ENCODE measurements at regions not wholly inside any gene's neighbourhood (a gene's known extent, or its start where the extent isn't known, plus 50 kb on each side); places are given as distances from the start of the nearest gene placed in this dataset.

DNA sequence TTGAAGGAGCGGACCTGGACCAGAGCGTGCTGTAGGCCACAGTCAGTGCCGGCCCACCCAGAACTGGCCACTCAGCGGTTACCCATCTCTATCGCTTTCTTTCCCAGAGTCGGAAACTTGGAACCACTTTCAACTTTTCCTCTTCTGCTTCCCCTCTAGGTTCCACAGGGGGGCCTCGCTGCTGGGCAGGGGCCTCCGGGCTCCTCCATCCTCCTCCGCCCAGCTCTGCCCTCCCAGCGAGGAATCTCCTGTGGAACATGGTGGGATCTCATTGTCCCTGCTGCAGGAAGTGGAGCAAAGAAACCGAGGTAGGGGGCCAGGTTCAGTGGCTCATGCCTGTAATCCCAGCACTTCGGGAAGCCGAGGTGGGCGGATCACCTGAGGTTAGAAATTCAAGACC is 139.2 kb downstream of the ETS2 start:
- TF ChIP-seq, protein P1, sequence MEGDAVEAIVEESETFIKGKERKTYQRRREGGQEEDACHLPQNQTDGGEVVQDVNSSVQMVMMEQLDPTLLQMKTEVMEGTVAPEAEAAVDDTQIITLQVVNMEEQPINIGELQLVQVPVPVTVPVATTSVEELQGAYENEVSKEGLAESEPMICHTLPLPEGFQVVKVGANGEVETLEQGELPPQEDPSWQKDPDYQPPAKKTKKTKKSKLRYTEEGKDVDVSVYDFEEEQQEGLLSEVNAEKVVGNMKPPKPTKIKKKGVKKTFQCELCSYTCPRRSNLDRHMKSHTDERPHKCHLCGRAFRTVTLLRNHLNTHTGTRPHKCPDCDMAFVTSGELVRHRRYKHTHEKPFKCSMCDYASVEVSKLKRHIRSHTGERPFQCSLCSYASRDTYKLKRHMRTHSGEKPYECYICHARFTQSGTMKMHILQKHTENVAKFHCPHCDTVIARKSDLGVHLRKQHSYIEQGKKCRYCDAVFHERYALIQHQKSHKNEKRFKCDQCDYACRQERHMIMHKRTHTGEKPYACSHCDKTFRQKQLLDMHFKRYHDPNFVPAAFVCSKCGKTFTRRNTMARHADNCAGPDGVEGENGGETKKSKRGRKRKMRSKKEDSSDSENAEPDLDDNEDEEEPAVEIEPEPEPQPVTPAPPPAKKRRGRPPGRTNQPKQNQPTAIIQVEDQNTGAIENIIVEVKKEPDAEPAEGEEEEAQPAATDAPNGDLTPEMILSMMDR (IDR thresholded peaks at IDR 0.05; ENCODE audit: unreplicated experiment): no peak
- no peaks in the 10 kb centered on the region for H3K36me3 Mint-ChIP-seq (ENCODE audit: insufficient read depth)
- H3K4me1 Mint-ChIP-seq (ENCODE audit: low read depth): peaks cover 3% of the 10 kb centered on the region
- no peaks in the 10 kb centered on the region for H3K9me3 Mint-ChIP-seq (ENCODE audit: low read depth)
- DNase-seq (ENCODE audit: low spot score, unreplicated experiment): no peak
- no peak overlapping the region for H3K4me3 Mint-ChIP-seq (ENCODE audit: low read depth)
- peaks cover 6% of the 10 kb centered on the region for H3K27me3 Mint-ChIP-seq
- H3K27ac Mint-ChIP-seq: no peak overlapping the region

- Mint-ChIP-seq H3K27me3 (peaks cover 6% of the 10 kb centered on the region), H3K9me3 (ENCODE audit: low read depth) (no peaks in the 10 kb centered on the region), H3K4me1 (ENCODE audit: low read depth) (peaks cover 3% of the 10 kb centered on the region), H3K27ac (no peak overlapping the region), H3K36me3 (ENCODE audit: insufficient read depth) (no peaks in the 10 kb centered on the region), H3K4me3 (ENCODE audit: low read depth) (no peak overlapping the region)
- no peak for DNase-seq (ENCODE audit: low spot score, unreplicated experiment)
- TF ChIP-seq, protein P1 (IDR thresholded peaks at IDR 0.05; ENCODE audit: unreplicated experiment): no peak
Observed at GRCh38 chr21:38944402-38944801, 138.7 kb downstream of the ETS2 start.

DNA sequence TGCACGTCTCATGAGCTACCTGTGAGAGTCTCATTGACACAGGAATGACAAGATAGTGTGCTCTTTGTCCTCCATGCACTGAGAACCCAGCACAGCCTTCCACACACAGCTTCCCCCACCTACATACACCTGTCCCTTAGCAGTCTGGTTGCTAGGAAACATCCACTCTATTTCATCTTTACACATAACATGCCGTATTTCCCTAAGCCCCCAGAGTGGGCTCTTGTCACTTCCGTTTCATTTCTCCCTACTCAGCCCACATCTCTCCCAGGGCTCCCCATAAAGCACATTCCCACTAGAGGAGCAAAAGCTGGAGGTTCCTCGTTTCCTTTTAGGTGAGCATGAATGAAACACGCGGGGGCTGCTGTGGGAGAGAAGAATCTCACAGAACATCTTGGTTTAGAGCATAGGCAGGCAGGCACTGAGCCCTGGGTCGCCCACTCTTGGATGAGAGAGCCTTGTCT is 137.1 kb downstream of the ETS2 start:
- Mint-ChIP-seq H3K4me1 (ENCODE audit: low read depth) (peaks cover 3% of the 10 kb centered on the region), H3K36me3 (ENCODE audit: insufficient read depth) (no peaks in the 10 kb centered on the region), H3K27ac (no peak overlapping the region), H3K4me3 (ENCODE audit: low read depth) (no peak overlapping the region), H3K27me3 (peaks cover 6% of the 10 kb centered on the region), H3K9me3 (ENCODE audit: low read depth) (no peaks in the 10 kb centered on the region)
- no peak for DNase-seq (ENCODE audit: low spot score, unreplicated experiment)
- TF ChIP-seq, protein P1 (IDR thresholded peaks at IDR 0.05; ENCODE audit: unreplicated experiment): no peak

- H3K9me3 Mint-ChIP-seq (ENCODE audit: low read depth): no peaks in the 10 kb centered on the region
- no peak overlapping the region for H3K27ac Mint-ChIP-seq
- no peaks in the 10 kb centered on the region for H3K36me3 Mint-ChIP-seq (ENCODE audit: insufficient read depth)
- H3K4me1 Mint-ChIP-seq (ENCODE audit: low read depth): peaks cover 2% of the 10 kb centered on the region
- DNase-seq (ENCODE audit: low spot score, unreplicated experiment): no peak
- H3K4me3 Mint-ChIP-seq (ENCODE audit: low read depth): no peak overlapping the region
- TF ChIP-seq, protein P1 (IDR thresholded peaks at IDR 0.05; ENCODE audit: unreplicated experiment): no peak
- H3K27me3 Mint-ChIP-seq: peaks cover 10% of the 10 kb centered on the region
Observed at GRCh38 chr21:38938769-38939168, 133.0 kb downstream of the ETS2 start.

DNA sequence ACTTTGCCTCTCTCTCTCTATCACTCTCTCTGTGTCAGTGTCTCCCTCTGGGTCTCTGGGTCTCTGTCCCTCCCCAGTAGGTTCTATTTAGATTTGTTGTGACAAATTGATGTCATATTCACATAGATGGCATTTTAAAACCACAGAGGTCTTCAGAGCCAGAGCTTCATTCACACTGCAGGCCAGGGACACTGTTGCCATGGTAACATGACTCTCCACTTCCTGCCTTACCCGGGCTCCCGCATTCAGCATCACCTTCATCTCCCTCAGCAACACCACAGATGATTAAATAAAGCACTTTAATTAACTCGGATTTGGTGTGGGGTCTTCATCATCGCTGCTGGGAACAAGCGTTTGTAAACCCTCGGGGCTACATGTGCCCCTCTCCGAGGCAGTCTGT is 132.6 kb downstream of the ETS2 start:
- Mint-ChIP-seq H3K9me3 (ENCODE audit: low read depth) (no peaks in the 10 kb centered on the region), H3K36me3 (ENCODE audit: insufficient read depth) (no peaks in the 10 kb centered on the region), H3K27ac (no peak overlapping the region), H3K4me3 (ENCODE audit: low read depth) (no peak overlapping the region), H3K27me3 (peaks cover 10% of the 10 kb centered on the region), H3K4me1 (ENCODE audit: low read depth) (peaks cover 2% of the 10 kb centered on the region)
- TF ChIP-seq, protein P1 (IDR thresholded peaks at IDR 0.05; ENCODE audit: unreplicated experiment): no peak
- DNase-seq (ENCODE audit: low spot score, unreplicated experiment): no peak

Measured in progenitor cell of endocrine pancreas (in vitro differentiated cells).